Astrocyte of the spinal cord (primary cell): ENCODE measurements at regions not wholly inside any gene's neighbourhood (a gene's known extent, or its start where the extent isn't known, plus 50 kb on each side); places are given as distances from the start of the nearest gene placed in this dataset.

ENCODE experiments used
- DNase-seq: peaks from one replicate; pipeline ENCODE4 v3.0.0; 2011; ENCODE audit warnings: low read depth, low spot score
- H3K4me3 ChIP-seq: 2 replicates; pipeline ENCODE4 v1.5.1; 2011; ENCODE audit warnings: low read depth, mild to moderate bottlenecking, low read length, moderate library complexity
- in situ Hi-C: cut with HindIII; loops from 2 replicates; pipeline ENCODE4 v1.10.0; 2017; ENCODE audit warnings: low sequenced_read_pairs
- TF ChIP-seq, protein P1 (sequence below): IDR thresholded peaks from 2 replicates; pipeline ENCODE4 v1.5.1; 2012; ENCODE audit warnings: low read depth, mild to moderate bottlenecking, low read length, inconsistent platforms

DNA sequence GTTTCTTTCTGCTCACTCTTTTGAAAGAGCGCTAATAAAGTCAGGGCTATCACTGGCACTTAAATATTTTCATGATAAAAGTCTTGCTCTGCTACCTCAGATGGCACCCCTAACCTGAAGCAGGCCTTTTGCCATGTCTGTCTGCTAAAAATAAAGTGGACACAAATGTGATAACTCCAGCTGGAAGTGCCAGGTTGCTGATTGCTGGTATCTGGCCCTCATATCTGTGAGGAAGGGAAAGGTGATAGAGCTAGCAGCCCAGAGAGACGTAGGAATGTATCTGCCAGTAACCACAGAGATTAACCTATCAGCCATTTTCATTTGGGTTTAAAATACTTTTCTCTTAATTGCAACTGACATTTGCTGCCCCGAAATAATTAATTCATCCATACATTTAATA is 127.9 kb downstream of the GRIN2B start:
- no peak for DNase-seq
- no peak overlapping the region for H3K4me3 ChIP-seq
- TF ChIP-seq, protein P1, sequence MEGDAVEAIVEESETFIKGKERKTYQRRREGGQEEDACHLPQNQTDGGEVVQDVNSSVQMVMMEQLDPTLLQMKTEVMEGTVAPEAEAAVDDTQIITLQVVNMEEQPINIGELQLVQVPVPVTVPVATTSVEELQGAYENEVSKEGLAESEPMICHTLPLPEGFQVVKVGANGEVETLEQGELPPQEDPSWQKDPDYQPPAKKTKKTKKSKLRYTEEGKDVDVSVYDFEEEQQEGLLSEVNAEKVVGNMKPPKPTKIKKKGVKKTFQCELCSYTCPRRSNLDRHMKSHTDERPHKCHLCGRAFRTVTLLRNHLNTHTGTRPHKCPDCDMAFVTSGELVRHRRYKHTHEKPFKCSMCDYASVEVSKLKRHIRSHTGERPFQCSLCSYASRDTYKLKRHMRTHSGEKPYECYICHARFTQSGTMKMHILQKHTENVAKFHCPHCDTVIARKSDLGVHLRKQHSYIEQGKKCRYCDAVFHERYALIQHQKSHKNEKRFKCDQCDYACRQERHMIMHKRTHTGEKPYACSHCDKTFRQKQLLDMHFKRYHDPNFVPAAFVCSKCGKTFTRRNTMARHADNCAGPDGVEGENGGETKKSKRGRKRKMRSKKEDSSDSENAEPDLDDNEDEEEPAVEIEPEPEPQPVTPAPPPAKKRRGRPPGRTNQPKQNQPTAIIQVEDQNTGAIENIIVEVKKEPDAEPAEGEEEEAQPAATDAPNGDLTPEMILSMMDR, result no peak
- in situ Hi-C loops, result no loop called here

DNA sequence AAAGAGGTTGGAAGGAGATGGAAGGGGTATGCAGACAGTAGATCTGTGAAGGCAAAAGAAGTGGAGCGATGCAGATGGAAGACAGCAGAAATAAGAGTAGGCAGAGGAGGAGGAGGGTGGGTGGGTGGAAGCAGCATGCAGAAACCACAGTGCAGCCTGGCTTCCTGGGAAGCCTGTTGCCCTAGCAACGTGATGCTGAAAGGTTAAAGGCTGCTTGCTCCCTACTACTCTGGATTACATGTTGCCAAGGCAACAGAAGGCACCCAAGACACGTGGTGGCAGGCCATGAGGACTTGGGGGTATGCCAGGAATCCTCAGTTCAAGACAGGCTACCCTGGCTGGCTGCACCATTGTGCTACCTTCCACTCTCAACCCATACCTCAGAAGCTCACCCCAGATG is 129.6 kb downstream of the GRIN2B start:
- DNase-seq, result no peak
- TF ChIP-seq, protein P1, result no peak
- in situ Hi-C loops, result no loop called here
- no peak overlapping the region for H3K4me3 ChIP-seq

DNA sequence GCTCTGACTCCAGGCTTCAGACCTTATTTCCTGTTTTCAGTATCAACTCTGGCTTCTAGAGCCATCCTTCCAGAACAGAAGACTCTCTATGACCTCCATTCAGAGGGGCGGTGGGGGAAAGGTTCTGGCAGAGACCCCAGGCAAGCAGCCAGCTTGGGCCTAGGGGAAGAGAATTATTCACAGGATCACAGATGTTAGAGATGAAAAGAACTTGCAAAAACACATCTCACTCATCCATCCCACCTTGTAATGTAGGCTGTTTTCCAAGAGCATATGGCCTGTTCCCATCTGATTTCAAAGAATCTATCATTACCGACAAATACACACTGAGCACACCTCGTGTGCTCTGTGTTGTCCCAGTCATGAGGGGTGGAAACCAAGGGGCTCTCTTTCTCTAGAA is 131.9 kb downstream of the GRIN2B start:
- no peak overlapping the region for H3K4me3 ChIP-seq
- in situ Hi-C loops, result no loop called here
- no peak for DNase-seq
- TF ChIP-seq, protein P1, result no peak

DNA sequence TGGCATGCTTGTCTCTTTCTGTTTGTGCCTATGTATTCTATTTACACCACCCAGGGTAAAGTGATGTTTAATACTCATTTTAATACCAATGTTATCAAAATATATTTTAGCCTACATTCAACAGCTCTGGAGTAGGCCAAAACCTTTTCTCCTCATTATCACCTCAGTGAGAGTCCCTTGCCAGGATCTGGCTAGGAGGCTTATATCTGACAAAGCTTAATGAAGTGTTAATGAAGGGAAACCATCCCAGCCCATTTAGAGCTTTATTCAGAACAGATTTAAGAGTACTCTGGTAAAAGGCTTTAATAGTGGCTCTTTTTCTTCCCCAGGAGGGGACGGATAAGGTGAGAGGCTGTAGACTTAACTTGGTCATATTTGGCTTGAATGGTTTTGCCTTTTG is 137.6 kb downstream of the GRIN2B start:
- TF ChIP-seq, protein P1, result no peak
- DNase-seq, result no peak
- no peak overlapping the region for H3K4me3 ChIP-seq
- in situ Hi-C loops, result no loop called here

DNA sequence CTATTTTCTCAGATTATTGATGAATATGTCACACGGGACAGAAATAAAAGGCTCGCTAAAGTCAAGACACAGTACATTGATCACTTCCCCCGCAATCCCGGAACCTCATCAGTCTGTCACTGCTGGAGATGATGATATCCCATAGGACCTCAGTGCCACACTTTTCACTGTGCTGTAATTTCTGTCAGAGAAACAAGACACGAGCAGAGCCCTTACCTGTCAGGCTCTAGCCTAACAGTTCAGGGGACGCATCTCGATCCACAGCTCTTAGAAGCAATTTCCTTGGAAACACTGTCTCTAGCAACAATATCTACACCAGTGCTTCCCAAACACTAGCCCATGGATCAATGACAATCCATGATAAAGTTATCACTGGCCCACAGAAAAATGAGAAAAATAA is 140.0 kb downstream of the GRIN2B start:
- TF ChIP-seq, protein P1, result no peak
- no peak for DNase-seq
- in situ Hi-C loops, result no loop called here
- H3K4me3 ChIP-seq, result no peak overlapping the region

DNA sequence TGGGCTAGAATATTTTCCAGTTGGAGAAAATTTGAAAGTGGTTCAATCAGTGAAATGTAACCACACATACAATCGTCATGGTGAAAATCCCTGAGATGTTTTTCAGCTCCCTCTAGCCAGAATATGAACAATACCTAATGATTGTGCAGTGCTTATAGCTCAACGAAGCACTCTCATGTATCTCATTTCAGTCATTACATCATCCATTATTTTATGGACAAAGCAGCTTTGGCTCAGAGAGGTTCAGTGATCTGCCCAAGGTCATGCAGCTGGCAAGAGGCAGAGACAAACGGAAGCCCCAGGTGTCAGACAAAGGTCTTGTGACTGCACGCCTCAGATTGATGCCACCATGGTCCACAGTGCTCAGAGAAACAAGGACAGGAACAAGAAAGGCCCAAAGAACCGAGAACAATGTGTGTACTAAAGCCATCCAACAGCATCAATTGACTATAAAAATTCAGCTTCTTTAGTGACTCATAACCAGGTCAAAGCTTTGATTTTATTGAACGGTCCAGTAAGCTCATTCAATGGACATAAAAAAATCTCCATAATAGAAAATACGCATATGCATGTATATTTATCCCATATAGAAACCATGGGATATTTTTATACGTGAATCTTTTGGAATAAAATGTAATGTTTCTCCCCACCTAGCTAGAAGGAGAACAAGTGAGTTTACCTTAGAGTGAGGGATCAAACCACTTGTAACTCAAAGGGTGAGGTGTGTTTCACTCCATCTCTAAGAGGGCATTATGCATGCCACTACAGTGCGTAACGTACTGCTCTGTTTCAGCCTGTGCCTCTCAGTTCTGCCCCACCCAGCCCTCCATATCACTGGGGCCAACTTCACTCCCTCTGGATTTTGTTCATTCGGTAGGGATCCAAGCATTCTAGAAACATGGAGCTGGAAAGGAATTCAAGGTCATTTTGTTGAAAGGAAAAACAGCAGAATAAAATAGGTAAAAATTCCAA is 141.8 kb downstream of the GRIN2B start:
- in situ Hi-C loops, result no loop called here
- no peak for DNase-seq
- TF ChIP-seq, protein P1, result no peak
- H3K4me3 ChIP-seq, result no peak overlapping the region
